HepG2 (cell line): ENCODE measurements at regions not wholly inside any gene's neighbourhood (a gene's known extent, or its start where the extent isn't known, plus 50 kb on each side); places are given as distances from the start of the nearest gene placed in this dataset.

Experiments
- AGO2 ChIP-seq: fragments of 200-400 bp; formaldehyde crosslinking; optimal IDR thresholded peaks from 2 replicates; pipeline ENCODE3; 2017; ENCODE audit warnings: mild to moderate bottlenecking, low read depth, low read length, moderate library complexity
- ARID2 ChIP-seq: sonication (generic); formaldehyde crosslinking; IDR thresholded peaks from 2 replicates; pipeline ENCODE4 v1.8.1; 2022; ENCODE audit warnings: mild to moderate bottlenecking, missing genetic modification reagents, borderline replicate concordance
- HNF4G ChIP-seq, 2 experiments: sonication (generic) in 1 of 2; formaldehyde crosslinking in 1 of 2; IDR thresholded peaks; 2 replicates each; pipeline versions ENCODE4 v1.4.0 to v1.6.1; 2011 to 2020; ENCODE audit warnings: borderline replicate concordance in 2 of 2, low read depth in 2 of 2, mild to moderate bottlenecking in 2 of 2, low read length in 1 of 2, missing genetic modification reagents in 1 of 2, moderate library complexity in 1 of 2
- HOMEZ ChIP-seq: IDR thresholded peaks from 2 replicates; pipeline ENCODE4 v1.6.1; 2016; ENCODE audit warnings: low read depth
- MBD4 ChIP-seq: IDR thresholded peaks from 2 replicates; pipeline ENCODE4 v1.6.1; 2012; ENCODE audit warnings: low read length, inconsistent platforms, borderline replicate concordance
- NRL ChIP-seq: sonication (generic); formaldehyde crosslinking; IDR thresholded peaks from 2 replicates; pipeline ENCODE4 v1.5.0; 2020; ENCODE audit warnings: missing genetic modification reagents, mild to moderate bottlenecking, moderate library complexity, borderline replicate concordance
- POLR2G ChIP-seq: fragments of 200-400 bp; formaldehyde crosslinking; IDR thresholded peaks from 2 replicates; pipeline ENCODE4 v1.6.1; 2018; ENCODE audit warnings: mild to moderate bottlenecking, low read depth, low read length, moderate library complexity
- RBM39 ChIP-seq: fragments of 200-400 bp; formaldehyde crosslinking; IDR thresholded peaks from one replicate; pipeline ENCODE4 v1.6.1; 2018; ENCODE audit warnings: antibody characterized with exemption, mild to moderate bottlenecking, low read depth, low read length; ENCODE audit not compliant: poor library complexity, severe bottlenecking
- RFXANK ChIP-seq: IDR thresholded peaks from 2 replicates; pipeline ENCODE4 v1.6.1; 2016
- SAP130 ChIP-seq: IDR thresholded peaks from 2 replicates; pipeline ENCODE4 v1.6.1; 2016; ENCODE audit warnings: low read depth
- SMC3 ChIP-seq: IDR thresholded peaks from 2 replicates; pipeline ENCODE4 v1.6.1; 2011; ENCODE audit warnings: low read length, improper control_type of control experiment
- SP1 ChIP-seq, 2 experiments: fragments of 450-650 bp in 1 of 2; sonication (generic) in 1 of 2; formaldehyde crosslinking in 1 of 2; IDR thresholded peaks; 2 replicates each; pipeline versions ENCODE4 v1.4.0 to v1.6.1; 2016 to 2020; ENCODE audit warnings: missing genetic modification reagents in 1 of 2
- SYNCRIP ChIP-seq: fragments of 200-400 bp; formaldehyde crosslinking; IDR thresholded peaks from 2 replicates; pipeline ENCODE4 v1.6.1; 2018; ENCODE audit warnings: mild to moderate bottlenecking, low read depth, low read length; ENCODE audit not compliant: insufficient read depth
- XBP1 ChIP-seq: sonication (generic); formaldehyde crosslinking; IDR thresholded peaks from 2 replicates; pipeline ENCODE4 v1.5.0; 2020; ENCODE audit warnings: missing genetic modification reagents
- YY1 ChIP-seq: IDR thresholded peaks from 2 replicates; pipeline ENCODE4 v1.6.1; 2011; ENCODE audit warnings: low read length, low read depth, moderate library complexity, mild to moderate bottlenecking; ENCODE audit not compliant: insufficient read depth, insufficient replicate concordance
- ZBTB46 ChIP-seq: sonication (generic); formaldehyde crosslinking; IDR thresholded peaks from 2 replicates; pipeline ENCODE4 v1.4.0; 2020; ENCODE audit warnings: mild to moderate bottlenecking, missing genetic modification reagents, borderline replicate concordance
- ZFP37 ChIP-seq: sonication (generic); formaldehyde crosslinking; IDR thresholded peaks from 2 replicates; pipeline ENCODE4 v1.4.0; 2020; ENCODE audit warnings: missing genetic modification reagents, borderline replicate concordance
- ZFP41 ChIP-seq: sonication (generic); formaldehyde crosslinking; IDR thresholded peaks from 2 replicates; pipeline ENCODE4 v1.4.0; 2020; ENCODE audit warnings: mild to moderate bottlenecking, missing genetic modification reagents, borderline replicate concordance
- ZNF225 ChIP-seq: sonication (generic); formaldehyde crosslinking; IDR thresholded peaks from 2 replicates; pipeline ENCODE4 v1.4.0; 2020; ENCODE audit warnings: mild to moderate bottlenecking, missing genetic modification reagents
- ZNF251 ChIP-seq: sonication (generic); formaldehyde crosslinking; IDR thresholded peaks from 2 replicates; pipeline ENCODE4 v1.9.0; 2021; ENCODE audit warnings: mild to moderate bottlenecking, missing genetic modification reagents
- ZNF274 ChIP-seq: sonication (generic); formaldehyde crosslinking; IDR thresholded peaks from 2 replicates; pipeline ENCODE4 v1.5.1; 2020; ENCODE audit warnings: mild to moderate bottlenecking, missing genetic modification reagents
- ZNF543 ChIP-seq: sonication (generic); formaldehyde crosslinking; IDR thresholded peaks from 2 replicates; pipeline ENCODE4 v1.4.0; 2020; ENCODE audit warnings: mild to moderate bottlenecking, missing genetic modification reagents
- ZNF672 ChIP-seq: sonication (generic); formaldehyde crosslinking; IDR thresholded peaks from 2 replicates; pipeline ENCODE4 v1.8.1; 2022; ENCODE audit warnings: missing genetic modification reagents
- ZNF768 ChIP-seq: sonication (generic); formaldehyde crosslinking; IDR thresholded peaks from 2 replicates; pipeline ENCODE4 v1.4.0; 2020; ENCODE audit warnings: missing genetic modification reagents
- ZNF784 ChIP-seq: sonication (generic); formaldehyde crosslinking; IDR thresholded peaks from 2 replicates; pipeline ENCODE4 v1.5.1; 2020; ENCODE audit warnings: missing genetic modification reagents, mild to moderate bottlenecking, borderline replicate concordance
- TF ChIP-seq, protein P1 (sequence below): sonication (generic); formaldehyde crosslinking; IDR thresholded peaks from 2 replicates; pipeline ENCODE4 v1.5.1; 2020; ENCODE audit warnings: missing genetic modification reagents, mild to moderate bottlenecking, borderline replicate concordance

DNA sequence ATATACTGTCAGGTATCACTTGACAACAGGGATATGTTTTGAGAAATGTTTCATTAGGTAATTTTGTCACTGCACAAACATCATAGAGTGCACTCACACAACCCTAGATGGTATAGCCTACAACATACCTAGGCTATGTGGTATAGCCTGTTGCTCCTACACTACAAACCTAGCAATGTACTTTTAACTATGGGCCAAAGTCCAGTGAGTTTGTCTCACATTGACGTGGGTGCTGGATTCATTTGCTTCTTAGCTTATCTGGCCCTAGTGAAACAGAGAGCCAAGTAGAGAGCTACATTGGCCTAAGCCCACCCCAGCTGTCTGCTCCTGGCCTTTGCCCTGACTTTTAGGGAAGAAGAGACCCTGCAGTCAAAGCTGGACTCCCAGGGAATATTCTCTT is 180.7 kb upstream of the EGFLAM start (continued):
- TF ChIP-seq ZNF784 (CRISPR knock-in tag) (no peak), XBP1 (no peak), ZNF768 (CRISPR knock-in tag) (no peak), ZNF672 (CRISPR knock-in tag) (no peak), NRL (CRISPR knock-in tag) (no peak), AGO2 (no peak), SMC3 (0 out of 2 replicates have a peak, but pooled peaks have one; percentile 1), SAP130 (peak; percentile 40; the same call in 1 of the 2 replicates), ZNF274 (CRISPR knock-in tag) (no peak), YY1 (no peak), ZFP41 (no peak), RBM39 (no peak), SYNCRIP (no peak), HNF4G (IDR thresholded peaks at IDR 0.05; ENCODE audit: borderline replicate concordance, low read depth, low read length) (peak; percentile 84), HNF4G (CRISPR knock-in tag; IDR thresholded peaks at IDR 0.05; ENCODE audit: borderline replicate concordance, low read depth) (peak; percentile 64; the same call in 1 of the 2 replicates), MBD4 (no peak), ZFP37 (CRISPR knock-in tag) (no peak), SP1 (IDR thresholded peaks at IDR 0.05) (no peak), SP1 (CRISPR knock-in tag; IDR thresholded peaks at IDR 0.05) (no peak), ZNF543 (CRISPR knock-in tag) (peak; percentile 39; the same call in 1 of the 2 replicates), HOMEZ (CRISPR knock-in tag) (peak; percentile 84; the same call in 1 of the 2 replicates), ZNF251 (CRISPR knock-in tag) (no peak), POLR2G (no peak), RFXANK (CRISPR knock-in tag) (no peak), ZBTB46 (no peak), ARID2 (CRISPR knock-in tag) (no peak), ZNF225 (CRISPR knock-in tag) (no peak)
- TF ChIP-seq, protein P1, sequence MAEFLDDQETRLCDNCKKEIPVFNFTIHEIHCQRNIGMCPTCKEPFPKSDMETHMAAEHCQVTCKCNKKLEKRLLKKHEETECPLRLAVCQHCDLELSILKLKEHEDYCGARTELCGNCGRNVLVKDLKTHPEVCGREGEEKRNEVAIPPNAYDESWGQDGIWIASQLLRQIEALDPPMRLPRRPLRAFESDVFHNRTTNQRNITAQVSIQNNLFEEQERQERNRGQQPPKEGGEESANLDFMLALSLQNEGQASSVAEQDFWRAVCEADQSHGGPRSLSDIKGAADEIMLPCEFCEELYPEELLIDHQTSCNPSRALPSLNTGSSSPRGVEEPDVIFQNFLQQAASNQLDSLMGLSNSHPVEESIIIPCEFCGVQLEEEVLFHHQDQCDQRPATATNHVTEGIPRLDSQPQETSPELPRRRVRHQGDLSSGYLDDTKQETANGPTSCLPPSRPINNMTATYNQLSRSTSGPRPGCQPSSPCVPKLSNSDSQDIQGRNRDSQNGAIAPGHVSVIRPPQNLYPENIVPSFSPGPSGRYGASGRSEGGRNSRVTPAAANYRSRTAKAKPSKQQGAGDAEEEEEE, result no peak
